WTC11 (cell line): ENCODE measurements at regions not wholly inside any gene's neighbourhood (a gene's known extent, or its start where the extent isn't known, plus 50 kb on each side); places are given as distances from the start of the nearest gene placed in this dataset.

Experiments
- ATF1 ChIP-seq: sonication (generic); formaldehyde crosslinking; IDR thresholded peaks from 2 replicates; pipeline ENCODE4 v1.8.1; 2023; ENCODE audit warnings: mild to moderate bottlenecking, moderate library complexity, missing genetic modification reagents
- ATF2 ChIP-seq: sonication (generic); formaldehyde crosslinking; IDR thresholded peaks from 2 replicates; pipeline ENCODE4 v1.8.1; 2022; ENCODE audit warnings: low read depth, missing genetic modification reagents, borderline replicate concordance
- ATF3 ChIP-seq: sonication (generic); formaldehyde crosslinking; conservative IDR thresholded peaks from 2 replicates; pipeline ENCODE4 v1.8.1; 2022; ENCODE audit warnings: mild to moderate bottlenecking, missing genetic modification reagents
- CTCF ChIP-seq: fragments of 200-600 bp; IDR thresholded peaks from 2 replicates; pipeline ENCODE4 v1.8.0; 2022; ENCODE audit warnings: antibody characterized with exemption
- E2F4 ChIP-seq: sonication (generic); formaldehyde crosslinking; IDR thresholded peaks from 2 replicates; pipeline ENCODE4 v1.8.1; 2022; ENCODE audit warnings: low read depth, mild to moderate bottlenecking, moderate library complexity, missing genetic modification reagents, borderline replicate concordance
- JUN ChIP-seq: sonication (generic); formaldehyde crosslinking; IDR thresholded peaks from 2 replicates; pipeline ENCODE4 v1.8.0; 2023; ENCODE audit warnings: mild to moderate bottlenecking, missing genetic modification reagents
- MAX ChIP-seq: sonication (generic); formaldehyde crosslinking; IDR thresholded peaks from 2 replicates; pipeline ENCODE4 v1.8.0; 2022; ENCODE audit warnings: mild to moderate bottlenecking, missing genetic modification reagents
- NFYB ChIP-seq: sonication (generic); formaldehyde crosslinking; conservative IDR thresholded peaks from 2 replicates; pipeline ENCODE4 v1.8.0; 2022; ENCODE audit warnings: low read depth, missing genetic modification reagents
- SMAD4 ChIP-seq: sonication (generic); formaldehyde crosslinking; IDR thresholded peaks from 2 replicates; pipeline ENCODE4 v1.8.0; 2022; ENCODE audit warnings: mild to moderate bottlenecking, missing genetic modification reagents
- SP1 ChIP-seq: sonication (generic); formaldehyde crosslinking; conservative IDR thresholded peaks from 2 replicates; pipeline ENCODE4 v1.8.1; 2022; ENCODE audit warnings: missing genetic modification reagents
- USF1 ChIP-seq: sonication (generic); formaldehyde crosslinking; IDR thresholded peaks from 2 replicates; pipeline ENCODE4 v1.8.0; 2022; ENCODE audit warnings: mild to moderate bottlenecking, missing genetic modification reagents
- USF2 ChIP-seq: sonication (generic); formaldehyde crosslinking; IDR thresholded peaks from 2 replicates; pipeline ENCODE4 v1.8.1; 2023; ENCODE audit warnings: mild to moderate bottlenecking, missing genetic modification reagents, moderate library complexity
- ZNF416 ChIP-seq: fragments of 250-450 bp; sonication (Bioruptor Pico); IDR thresholded peaks from 2 replicates; pipeline ENCODE4 v1.9.0; 2021; ENCODE audit warnings: mild to moderate bottlenecking, inconsistent platforms

GRCh38 chr3:145175626-145176025, 985.4 kb downstream of the PLOD2 start:
- no peak for TF ChIP-seq USF1
- TF ChIP-seq CTCF = no peak
- TF ChIP-seq USF2 (CRISPR knock-in tag) = no peak
- TF ChIP-seq JUN (CRISPR knock-in tag) = no peak
- TF ChIP-seq SP1 (CRISPR knock-in tag) = no peak
- TF ChIP-seq ATF2 (CRISPR knock-in tag) = no peak
- TF ChIP-seq E2F4 (CRISPR knock-in tag) = no peak
- TF ChIP-seq ATF1 = no peak
- no peak for TF ChIP-seq MAX
- TF ChIP-seq NFYB (CRISPR knock-in tag) = no peak
- TF ChIP-seq ZNF416 (CRISPR knock-in tag) = no peak
- no peak for TF ChIP-seq ATF3 (CRISPR knock-in tag)
- no peak for TF ChIP-seq SMAD4 (CRISPR knock-in tag)
